ENCODE measurements at regions not wholly inside any gene's neighbourhood (a gene's known extent, or its start where the extent isn't known, plus 50 kb on each side); places are given as distances from the start of the nearest gene placed in this dataset.

DNA sequence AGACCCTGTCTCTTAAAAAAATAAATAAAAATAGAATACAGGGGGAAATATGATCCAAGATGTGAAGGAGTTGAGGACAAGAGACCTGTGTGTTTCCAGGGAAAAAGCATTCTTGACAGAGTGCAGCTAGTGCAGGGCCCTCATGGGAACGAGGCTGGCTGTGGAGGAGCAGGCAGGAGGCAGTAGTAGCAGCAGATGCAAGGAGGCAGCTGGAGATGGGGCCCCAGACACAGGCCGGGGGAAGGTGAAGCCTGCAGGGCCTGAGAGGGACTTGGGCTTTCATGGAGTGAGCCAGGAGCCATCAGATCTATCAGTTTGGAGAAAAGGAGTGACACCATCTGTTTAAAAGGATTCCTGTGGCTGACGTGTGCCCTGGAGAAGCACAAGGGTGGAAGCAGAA is 71.4 kb upstream of the ZNF438 start:
- Mint-ChIP-seq H3K9me3 (no peaks in the 10 kb centered on the region), H3K27ac (no peak overlapping the region), H3K36me3 (no peaks in the 10 kb centered on the region), H3K27me3 (no peaks in the 10 kb centered on the region), H3K4me3 (no peak overlapping the region), H3K4me1 (peaks cover 18% of the 10 kb centered on the region)
- CTCF ChIA-PET, result no interaction called here
- DNase-seq, result no peak

DNA sequence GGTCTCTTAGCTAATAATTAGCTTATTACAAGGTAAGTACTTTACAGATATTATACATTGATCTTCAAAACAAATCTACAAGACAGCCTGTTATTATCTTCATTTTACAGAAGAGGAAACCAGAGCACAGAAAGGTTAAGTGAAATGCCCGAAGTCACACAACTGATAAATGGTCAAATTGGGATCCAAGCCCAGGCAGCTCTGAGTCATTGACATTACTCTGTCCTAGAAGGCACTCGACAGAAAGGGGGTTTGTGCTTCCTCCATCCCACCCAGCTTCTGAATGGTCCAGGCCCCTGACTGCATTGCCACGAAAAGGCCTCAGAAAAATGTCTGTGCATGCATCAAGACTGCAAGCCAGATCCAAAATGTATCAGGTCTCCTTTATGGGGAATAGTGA is 81.3 kb upstream of the ZNF438 start:
- Mint-ChIP-seq H3K36me3 (no peaks in the 10 kb centered on the region), H3K9me3 (peaks cover 7% of the 10 kb centered on the region), H3K4me1 (no peaks in the 10 kb centered on the region), H3K4me3 (no peak overlapping the region), H3K27ac (no peak overlapping the region), H3K27me3 (no peaks in the 10 kb centered on the region)
- DNase-seq, result no peak
- CTCF ChIA-PET, result interaction anchor here (0.6 kb wide), 1 partner anchor 894 kb away, joined by 3 read pairs; no protein-coding TSS in a partner anchor

DNA sequence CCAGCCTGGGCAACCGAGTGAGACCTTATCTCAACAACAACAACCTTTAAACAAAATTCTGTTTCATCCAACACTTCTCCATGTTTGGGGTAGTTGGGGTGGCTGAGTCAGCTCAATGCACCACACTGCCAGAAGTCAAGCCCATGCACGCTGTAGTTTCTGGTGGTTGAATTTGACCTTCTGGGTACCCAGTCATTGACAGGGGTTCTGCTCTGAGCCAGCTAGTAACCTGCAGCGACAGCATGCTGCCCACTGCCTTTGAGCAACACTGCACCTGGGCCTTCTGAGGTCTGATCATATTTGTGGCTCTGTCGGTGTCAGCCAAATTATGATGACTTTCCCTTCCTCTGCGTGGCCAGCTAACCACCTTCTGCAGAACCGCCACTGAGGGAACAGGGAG is 84.6 kb upstream of the ZNF438 start:
- Mint-ChIP-seq H3K9me3 (peaks cover 7% of the 10 kb centered on the region), H3K27me3 (peaks cover 4% of the 10 kb centered on the region), H3K4me3 (no peak overlapping the region), H3K4me1 (no peaks in the 10 kb centered on the region), H3K27ac (no peak overlapping the region), H3K36me3 (no peaks in the 10 kb centered on the region)
- CTCF ChIA-PET, result interaction anchor here (0.7 kb wide), 1 partner anchor 115 kb away, joined by 3 read pairs; no protein-coding TSS in a partner anchor
- DNase-seq, result no peak

DNA sequence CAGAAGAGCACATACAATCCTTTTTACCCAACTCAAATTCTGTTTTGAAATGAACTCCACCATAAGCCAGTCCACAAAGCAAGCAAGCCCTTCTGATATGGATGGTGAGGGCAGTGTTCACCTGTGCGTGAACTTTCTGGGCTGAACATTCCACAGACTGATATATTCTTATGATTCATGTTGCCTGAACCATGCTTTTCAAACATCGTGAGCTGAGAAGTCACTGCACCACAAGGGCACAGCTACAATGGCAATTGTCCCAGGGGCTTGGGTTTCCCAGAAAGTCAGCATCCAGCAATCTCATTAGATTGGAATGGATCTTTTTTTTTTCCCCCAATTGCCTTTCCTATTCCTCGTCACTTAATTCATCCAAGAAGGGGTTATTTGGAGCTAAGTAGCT is 86.9 kb upstream of the ZNF438 start:
- no peak for DNase-seq
- no peaks in the 10 kb centered on the region for H3K4me1 Mint-ChIP-seq
- CTCF ChIA-PET, result no interaction called here
- no peak overlapping the region for H3K27ac Mint-ChIP-seq
- H3K27me3 Mint-ChIP-seq, result peaks cover 4% of the 10 kb centered on the region
- H3K36me3 Mint-ChIP-seq, result no peaks in the 10 kb centered on the region
- H3K9me3 Mint-ChIP-seq, result peaks cover 2% of the 10 kb centered on the region
- no peak overlapping the region for H3K4me3 Mint-ChIP-seq

DNA sequence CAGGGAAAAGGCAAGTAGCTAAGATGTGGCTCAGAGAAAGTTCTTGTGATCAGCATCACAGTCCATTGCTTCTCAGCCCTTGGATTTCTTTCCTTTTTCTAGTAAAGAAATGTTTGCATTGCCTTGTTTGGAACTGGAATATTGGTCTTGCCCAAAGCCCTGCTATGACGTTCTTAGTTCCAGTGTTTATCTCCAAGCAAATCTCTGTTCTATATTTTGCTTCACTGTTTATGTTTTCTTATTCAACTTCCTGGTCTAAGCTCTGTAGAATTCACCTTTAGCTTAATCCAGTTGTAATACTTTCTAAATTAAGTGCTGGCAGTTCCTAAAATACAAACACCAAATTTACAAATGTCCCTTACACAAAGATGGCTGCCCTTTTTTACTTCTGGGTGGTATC is 88.7 kb upstream of the ZNF438 start:
- no peaks in the 10 kb centered on the region for H3K36me3 Mint-ChIP-seq
- H3K27me3 Mint-ChIP-seq, result peaks cover 4% of the 10 kb centered on the region
- no peak overlapping the region for H3K4me3 Mint-ChIP-seq
- DNase-seq, result no peak
- H3K27ac Mint-ChIP-seq, result no peak overlapping the region
- H3K4me1 Mint-ChIP-seq, result no peaks in the 10 kb centered on the region
- H3K9me3 Mint-ChIP-seq, result peaks cover 2% of the 10 kb centered on the region
- CTCF ChIA-PET, result interaction anchor here (0.6 kb wide), 1 partner anchor 654 kb away, joined by 3 read pairs; no protein-coding TSS in a partner anchor

DNA sequence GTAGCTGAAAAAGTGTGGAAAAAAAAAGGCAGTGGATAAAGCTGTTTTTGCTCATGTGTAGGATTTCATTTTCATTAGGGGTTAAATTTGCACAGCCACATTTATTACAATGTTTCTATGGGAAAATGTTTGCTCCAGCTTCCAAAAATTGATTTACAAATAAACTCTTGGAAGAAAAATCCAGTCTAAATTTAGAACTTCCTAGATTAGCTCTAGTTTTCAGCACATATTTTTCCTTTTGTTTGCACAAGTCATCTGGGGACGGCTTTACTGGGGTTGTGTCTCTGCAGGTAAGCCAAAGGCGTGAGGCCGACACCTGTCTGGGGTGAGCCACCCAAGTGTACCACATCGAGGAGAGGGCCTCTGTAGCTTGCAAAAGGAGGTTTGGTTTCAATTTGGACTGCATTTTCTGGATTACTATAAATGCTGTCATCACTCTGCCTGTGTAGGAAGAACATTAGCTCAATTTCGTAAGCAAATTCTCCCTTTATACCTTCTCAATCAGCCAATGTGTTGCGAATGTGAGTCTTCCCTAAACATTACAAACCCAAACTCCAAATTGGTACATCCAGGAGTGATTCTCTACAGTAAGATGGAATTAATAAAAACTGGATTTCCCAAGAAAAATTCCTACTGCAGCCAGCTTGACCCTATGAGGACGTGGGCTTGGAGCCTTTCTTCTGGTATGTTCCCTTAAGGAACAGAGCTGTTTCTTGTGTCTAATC is 89.5 kb upstream of the ZNF438 start:
- no peak for DNase-seq
- CTCF ChIA-PET, result interaction anchor here (0.6 kb wide), 1 partner anchor 653 kb away, joined by 3 read pairs; no protein-coding TSS in a partner anchor
- Mint-ChIP-seq H3K27me3 (peaks cover 4% of the 10 kb centered on the region), H3K36me3 (no peaks in the 10 kb centered on the region), H3K9me3 (peaks cover 2% of the 10 kb centered on the region), H3K4me1 (no peaks in the 10 kb centered on the region), H3K27ac (no peak overlapping the region), H3K4me3 (no peak overlapping the region)

DNA sequence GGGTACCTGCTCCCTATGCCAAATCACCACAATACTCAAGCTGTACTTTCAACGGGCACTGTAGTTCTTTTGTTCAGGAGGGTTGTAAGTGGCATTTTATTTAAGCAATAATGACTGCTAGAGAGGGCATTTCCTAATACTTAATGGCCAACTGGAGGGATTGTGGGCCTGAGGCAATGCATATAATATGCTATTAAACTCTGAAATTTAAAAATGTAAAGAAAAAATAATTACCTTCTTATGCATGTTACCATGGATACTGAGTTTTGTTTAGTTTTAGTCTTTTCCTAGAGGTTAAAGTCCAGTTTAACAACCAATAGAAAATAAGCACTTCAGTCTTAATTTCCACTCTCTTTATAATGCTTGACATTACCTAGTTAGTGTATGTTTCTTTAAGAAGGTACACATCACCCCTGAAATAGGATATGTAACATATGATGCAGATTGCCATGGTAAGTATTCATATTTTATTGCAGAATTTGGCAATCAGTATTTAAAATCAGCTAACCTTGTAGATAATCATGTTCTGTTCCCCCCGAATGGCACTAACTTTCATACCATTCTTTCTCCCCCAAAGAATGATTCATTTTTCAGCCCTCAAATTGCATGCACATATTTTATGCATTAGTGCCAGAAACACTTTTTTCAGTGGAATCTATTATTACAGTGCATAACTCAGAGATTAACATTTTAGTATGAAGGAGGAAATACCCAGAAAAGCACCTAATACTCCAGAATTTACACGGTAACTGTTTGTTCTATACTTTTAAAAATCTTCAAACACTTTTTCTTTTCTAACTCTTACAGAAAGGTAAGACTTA is 90.3 kb upstream of the ZNF438 start:
- no peak overlapping the region for H3K4me3 Mint-ChIP-seq
- H3K27ac Mint-ChIP-seq, result no peak overlapping the region
- CTCF ChIA-PET, result interaction anchor here (0.8 kb wide), 1 partner anchor 9 kb away, joined by 3 read pairs; no protein-coding TSS in a partner anchor
- peaks cover 2% of the 10 kb centered on the region for H3K9me3 Mint-ChIP-seq
- no peaks in the 10 kb centered on the region for H3K36me3 Mint-ChIP-seq
- no peak for DNase-seq
- no peaks in the 10 kb centered on the region for H3K4me1 Mint-ChIP-seq
- H3K27me3 Mint-ChIP-seq, result peaks cover 4% of the 10 kb centered on the region

DNA sequence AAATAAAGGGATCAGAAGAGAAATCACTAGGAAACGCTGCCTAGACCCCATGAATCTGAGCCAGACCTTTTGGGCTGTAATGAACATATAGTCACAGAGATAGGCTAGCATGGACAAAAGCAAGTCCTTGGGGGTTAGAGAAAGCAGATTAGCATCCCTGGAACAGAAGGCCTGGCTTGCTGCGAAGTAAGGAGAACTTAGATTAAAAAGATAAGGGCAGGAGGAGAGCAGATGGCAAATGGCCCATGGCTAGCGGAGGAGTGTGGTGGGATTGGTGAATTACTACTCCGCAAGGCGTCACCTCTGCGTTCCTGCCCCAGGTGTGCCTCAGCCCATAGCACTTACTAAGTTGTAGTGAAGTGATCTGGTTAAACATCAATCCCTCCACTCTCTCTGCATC is 92.3 kb upstream of the ZNF438 start:
- Mint-ChIP-seq H3K36me3 (no peaks in the 10 kb centered on the region), H3K4me1 (no peaks in the 10 kb centered on the region)

DNA sequence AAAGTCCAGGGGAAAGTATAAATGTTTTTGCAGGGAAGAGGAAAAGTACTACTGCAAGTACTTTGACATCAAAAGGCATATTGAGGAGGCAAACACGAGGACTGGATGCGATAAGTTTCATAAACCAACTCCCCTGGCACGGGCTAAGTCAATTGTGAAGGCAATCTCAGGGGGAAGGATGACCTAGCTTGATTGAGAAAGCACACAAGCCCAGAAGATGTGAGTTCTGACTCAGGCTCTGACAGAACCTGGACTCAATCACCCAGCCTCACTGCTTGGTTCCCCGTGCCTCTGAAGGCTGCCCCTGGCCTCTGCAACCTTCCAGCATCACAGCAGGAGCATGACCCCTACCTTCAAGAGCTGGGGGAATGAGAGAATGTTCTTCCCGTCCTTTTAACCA is 93.2 kb upstream of the ZNF438 start:
- Mint-ChIP-seq H3K36me3 (no peaks in the 10 kb centered on the region), H3K4me1 (no peaks in the 10 kb centered on the region), H3K4me3 (no peak overlapping the region), H3K27me3 (peaks cover 4% of the 10 kb centered on the region), H3K9me3 (peaks cover 2% of the 10 kb centered on the region), H3K27ac (no peak overlapping the region)
- DNase-seq, result no peak
- CTCF ChIA-PET, result no interaction called here

More for the DNA sequence above, 92.3 kb upstream of the ZNF438 start:
- no peak overlapping the region for H3K27ac Mint-ChIP-seq
- no peak for DNase-seq
- CTCF ChIA-PET, result no interaction called here
- H3K9me3 Mint-ChIP-seq, result peaks cover 2% of the 10 kb centered on the region
- peaks cover 4% of the 10 kb centered on the region for H3K27me3 Mint-ChIP-seq
- H3K4me3 Mint-ChIP-seq, result no peak overlapping the region

DNA sequence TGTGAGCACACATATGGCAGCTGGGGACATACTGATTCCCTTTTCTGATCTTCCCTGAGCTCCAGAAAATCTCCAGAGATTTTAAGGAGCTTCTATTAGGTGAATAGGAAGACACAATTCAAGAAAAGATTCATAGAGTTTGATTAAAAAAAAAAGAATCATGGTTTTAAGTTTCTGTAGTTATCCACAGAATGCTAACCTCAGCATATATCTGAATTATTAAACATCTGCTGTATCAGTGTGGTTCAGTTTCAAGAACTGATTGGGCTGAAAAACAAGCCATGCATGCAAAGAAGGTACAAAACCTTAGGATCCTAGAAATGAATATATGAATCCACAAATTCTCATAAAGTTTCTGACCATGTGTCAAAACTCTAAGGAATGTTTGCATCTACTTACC is 94.1 kb upstream of the ZNF438 start:
- Mint-ChIP-seq H3K36me3 (no peaks in the 10 kb centered on the region), H3K27ac (no peak overlapping the region), H3K4me3 (no peak overlapping the region), H3K9me3 (no peaks in the 10 kb centered on the region), H3K4me1 (no peaks in the 10 kb centered on the region), H3K27me3 (no peaks in the 10 kb centered on the region)
- CTCF ChIA-PET, result no interaction called here
- no peak for DNase-seq

DNA sequence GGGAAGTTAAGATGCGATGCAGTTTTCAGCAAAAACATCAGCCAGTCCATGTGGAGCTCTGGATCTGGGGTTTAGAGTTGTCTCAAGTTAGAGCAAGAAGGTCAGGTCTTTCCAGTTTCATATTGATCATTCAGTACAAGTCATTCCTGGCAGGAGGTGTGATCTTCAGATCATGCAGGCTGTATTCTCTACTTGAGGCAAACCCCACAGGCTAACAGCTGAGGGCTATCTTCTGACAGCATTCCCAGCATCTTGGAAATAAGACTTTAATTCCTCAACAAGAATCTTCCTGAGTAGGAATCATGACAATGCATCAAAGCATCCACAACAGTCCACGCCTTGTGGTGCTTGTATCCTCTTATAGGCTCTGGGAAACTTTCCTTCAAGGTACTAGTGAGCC is 94.9 kb upstream of the ZNF438 start:
- no peak overlapping the region for H3K27ac Mint-ChIP-seq
- DNase-seq, result no peak
- no peaks in the 10 kb centered on the region for H3K36me3 Mint-ChIP-seq
- H3K4me1 Mint-ChIP-seq, result no peaks in the 10 kb centered on the region
- CTCF ChIA-PET, result no interaction called here
- H3K27me3 Mint-ChIP-seq, result no peaks in the 10 kb centered on the region
- no peak overlapping the region for H3K4me3 Mint-ChIP-seq
- H3K9me3 Mint-ChIP-seq, result no peaks in the 10 kb centered on the region

DNA sequence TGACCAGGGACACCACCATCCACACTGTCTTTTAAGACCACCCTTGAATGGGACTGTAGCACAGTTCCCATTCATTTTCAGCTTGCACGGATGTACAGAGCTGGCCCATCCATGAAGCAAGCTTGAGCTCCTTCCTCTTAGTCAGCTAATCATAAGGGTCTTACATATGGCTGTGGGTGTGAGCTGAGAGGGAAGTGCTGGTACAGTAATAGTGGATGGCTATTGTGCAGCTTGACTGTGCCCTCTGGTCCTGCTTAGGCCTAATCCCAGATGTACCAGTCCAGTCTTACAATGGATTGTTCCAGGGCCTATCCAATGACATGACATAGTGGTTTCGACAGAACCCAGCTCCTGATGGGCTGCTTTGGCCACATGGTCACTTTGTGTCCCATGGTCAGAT is 96.9 kb upstream of the ZNF438 start:
- H3K27ac Mint-ChIP-seq, result no peak overlapping the region
- no peaks in the 10 kb centered on the region for H3K36me3 Mint-ChIP-seq
- peaks cover 8% of the 10 kb centered on the region for H3K4me1 Mint-ChIP-seq
- H3K4me3 Mint-ChIP-seq, result no peak overlapping the region
- no peaks in the 10 kb centered on the region for H3K27me3 Mint-ChIP-seq
- DNase-seq, result no peak
- no peaks in the 10 kb centered on the region for H3K9me3 Mint-ChIP-seq
- CTCF ChIA-PET, result no interaction called here

DNA sequence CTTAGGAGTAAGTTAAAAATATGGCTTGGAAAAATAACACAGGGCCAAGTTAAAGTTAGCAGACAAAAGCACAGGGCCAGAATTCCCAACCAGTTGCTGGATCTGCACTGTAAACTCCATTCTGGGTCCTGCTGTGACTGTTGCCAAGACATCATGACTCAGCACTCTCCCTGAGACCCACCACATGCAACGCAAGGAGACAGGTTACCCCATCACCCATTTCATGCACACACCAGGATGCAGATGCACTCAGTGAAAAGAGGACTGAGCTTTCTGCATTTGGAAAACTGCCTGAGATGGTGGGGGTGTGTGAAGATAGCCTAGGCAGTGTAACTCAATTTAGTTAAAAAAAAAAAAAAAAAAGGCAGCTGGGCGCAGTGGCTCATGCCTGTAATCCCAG is 97.6 kb upstream of the ZNF438 start:
- peaks cover 10% of the 10 kb centered on the region for H3K4me1 Mint-ChIP-seq
- no peaks in the 10 kb centered on the region for H3K27me3 Mint-ChIP-seq
- no peak overlapping the region for H3K27ac Mint-ChIP-seq
- H3K4me3 Mint-ChIP-seq, result no peak overlapping the region
- no peaks in the 10 kb centered on the region for H3K9me3 Mint-ChIP-seq
- CTCF ChIA-PET, result no interaction called here
- no peaks in the 10 kb centered on the region for H3K36me3 Mint-ChIP-seq
- DNase-seq, result no peak

DNA sequence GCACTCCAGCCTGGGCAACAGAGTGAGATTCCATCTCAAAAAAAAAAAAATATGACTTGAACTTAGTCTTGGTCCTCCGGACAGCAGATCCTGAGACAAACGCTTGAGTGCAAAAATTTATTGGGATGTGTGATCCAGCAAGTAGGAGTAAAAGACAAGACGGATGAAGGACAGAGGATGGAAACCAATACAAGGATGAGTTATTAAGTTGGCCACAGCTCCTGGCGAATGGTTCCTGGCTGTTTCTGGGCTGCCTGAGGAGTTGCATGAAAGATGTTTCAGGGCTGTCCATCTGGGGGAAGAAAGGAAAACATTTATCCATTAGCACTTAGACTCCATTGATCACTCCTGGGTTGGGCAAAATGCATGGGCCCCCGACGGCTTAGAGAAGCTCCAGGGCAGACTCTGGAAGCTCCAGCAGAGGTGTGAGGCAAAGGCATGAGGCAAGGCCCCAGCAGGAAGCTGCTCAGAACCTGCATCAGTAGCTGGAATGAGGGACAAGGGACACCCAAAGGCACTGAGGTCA is 98.3 kb upstream of the ZNF438 start:
- no peaks in the 10 kb centered on the region for H3K36me3 Mint-ChIP-seq
- no peaks in the 10 kb centered on the region for H3K9me3 Mint-ChIP-seq
- CTCF ChIA-PET, result no interaction called here
- DNase-seq, result no peak
- H3K27ac Mint-ChIP-seq, result no peak overlapping the region
- H3K4me3 Mint-ChIP-seq, result no peak overlapping the region
- no peaks in the 10 kb centered on the region for H3K27me3 Mint-ChIP-seq
- peaks cover 17% of the 10 kb centered on the region for H3K4me1 Mint-ChIP-seq

DNA sequence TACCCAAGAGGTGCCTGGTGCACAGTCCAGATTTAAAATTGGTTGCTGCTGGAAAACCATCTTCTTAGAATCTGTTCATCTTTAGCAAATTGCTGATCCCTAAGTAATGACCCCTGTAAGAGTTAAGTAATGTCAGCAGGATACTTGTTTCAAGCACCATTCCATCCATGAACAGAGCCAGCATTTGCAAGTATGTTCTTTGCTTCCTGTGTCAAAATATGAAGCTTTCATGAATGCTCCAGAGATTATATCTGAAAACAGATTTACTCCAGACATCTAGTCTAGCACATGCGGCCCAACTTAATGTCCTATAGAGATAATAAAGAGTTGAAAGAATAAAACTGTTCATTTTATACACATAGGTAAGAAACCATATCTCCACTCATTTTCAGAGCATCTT is 98.7 kb upstream of the ZNF438 start:
- Mint-ChIP-seq H3K4me1 (peaks cover 22% of the 10 kb centered on the region), H3K27me3 (no peaks in the 10 kb centered on the region), H3K27ac (no peak overlapping the region), H3K9me3 (no peaks in the 10 kb centered on the region), H3K36me3 (no peaks in the 10 kb centered on the region), H3K4me3 (no peak overlapping the region)
- no peak for DNase-seq
- CTCF ChIA-PET, result interaction anchor here (1.2 kb wide), 1 partner anchor 9 kb away, joined by 3 read pairs; no protein-coding TSS in a partner anchor

All from activated naive CD4-positive, alpha-beta T cell treated with anti-CD3 and anti-CD28 coated beads, Interleukin-2, amount 10 ng/mL, durations not matched to agents 7 days and 5 days (primary cell).